ENCODE measurements at regions not wholly inside any gene's neighbourhood (a gene's known extent, or its start where the extent isn't known, plus 50 kb on each side); places are given as distances from the start of the nearest gene placed in this dataset.

GRCh38 chr2:200758341-200758740, 53.4 kb upstream of the BZW1 start (continued):
- TF ChIP-seq ZNF710 (CRISPR knock-in tag; IDR thresholded peaks at IDR 0.05; ENCODE audit: borderline replicate concordance) (peak; percentile 93; the same call in 1 of the 2 replicates), EP300 (IDR thresholded peaks at IDR 0.05; ENCODE audit: low read depth in 2 of 2, low read length in 2 of 2) (peak in 1 of 2 experiments; percentile 85; a peak in 2 of 4 replicates), EP300 (CRISPR knock-in tag; IDR thresholded peaks at IDR 0.05; ENCODE audit: borderline replicate concordance) (no peak), GFI1 (CRISPR knock-in tag; IDR thresholded peaks at IDR 0.05; ENCODE audit: borderline replicate concordance) (0 out of 2 replicates have a peak, but pooled peaks have one; percentile 30), HNF4A (CRISPR knock-in tag; IDR thresholded peaks at IDR 0.05) (peak; percentile 37; the same call in 1 of the 2 replicates), TARDBP (CRISPR knock-in tag; IDR thresholded peaks at IDR 0.05) (peak; percentile 72; the same call in 1 of the 2 replicates), FOSL2 (CRISPR knock-in tag; IDR thresholded peaks at IDR 0.05) (peak; percentile 36; the same call in 1 of the 2 replicates), DNMT1 (CRISPR knock-in tag; IDR thresholded peaks at IDR 0.05) (no peak), SOX5 (CRISPR knock-in tag; IDR thresholded peaks at IDR 0.05; ENCODE audit: borderline replicate concordance) (peak; percentile 66; the same call in 1 of the 2 replicates), ZMYM3 (CRISPR knock-in tag; IDR thresholded peaks at IDR 0.05) (0 out of 2 replicates have a peak, but pooled peaks have one; percentile 24), RCOR2 (CRISPR knock-in tag; IDR thresholded peaks at IDR 0.05) (peak; percentile 28; the same call in 1 of the 2 replicates), SAP130 (CRISPR knock-in tag; IDR thresholded peaks at IDR 0.05; ENCODE audit: low read depth) (peak; percentile 63), NR2C2 (CRISPR knock-in tag; IDR thresholded peaks at IDR 0.05; ENCODE audit: borderline replicate concordance) (no peak), SALL1 (CRISPR knock-in tag; IDR thresholded peaks at IDR 0.05) (peak; percentile 47; the same call in 1 of the 2 replicates), PHF21A (CRISPR knock-in tag; IDR thresholded peaks at IDR 0.05) (0 out of 2 replicates have a peak, but pooled peaks have one; percentile 21), ZMYM4 (CRISPR knock-in tag; IDR thresholded peaks at IDR 0.05) (peak; percentile 45; the same call in 1 of the 2 replicates), SKI (IDR thresholded peaks at IDR 0.05; ENCODE audit: partially characterized antibody) (peak; percentile 72), NCOA2 (CRISPR knock-in tag; IDR thresholded peaks at IDR 0.05) (peak; percentile 78), RARA (CRISPR knock-in tag; IDR thresholded peaks at IDR 0.05) (peak; percentile 85), REPIN1 (CRISPR knock-in tag; IDR thresholded peaks at IDR 0.05; ENCODE audit: borderline replicate concordance, low read depth) (0 out of 2 replicates have a peak, but pooled peaks have one; percentile 43), CSRNP1 (CRISPR knock-in tag; IDR thresholded peaks at IDR 0.05) (0 out of 2 replicates have a peak, but pooled peaks have one; percentile 31), GLI4 (CRISPR knock-in tag; IDR thresholded peaks at IDR 0.05; ENCODE audit: borderline replicate concordance) (no peak), CREB1 (IDR thresholded peaks at IDR 0.05) (no peak), CREB1 (CRISPR knock-in tag; IDR thresholded peaks at IDR 0.05) (peak; percentile 51), AGO2 (optimal IDR thresholded peaks at IDR 0.05; ENCODE audit: low read depth, low read length) (no peak)

Measured in HepG2 (cell line).